PC-3 (cell line): ENCODE measurements at regions not wholly inside any gene's neighbourhood (a gene's known extent, or its start where the extent isn't known, plus 50 kb on each side); places are given as distances from the start of the nearest gene placed in this dataset.

Experiments
- CTCF ChIP-seq: fragments of 300-600 bp; sonication (generic); conservative IDR thresholded peaks from 2 replicates; pipeline ENCODE4 v1.5.1; 2017; ENCODE audit warnings: antibody characterized with exemption, low read depth, mild to moderate bottlenecking, low read length
- EZH2 ChIP-seq: fragments of 300-600 bp; sonication (generic); IDR thresholded peaks from one replicate; pipeline ENCODE4 v1.6.1; 2017; ENCODE audit warnings: antibody characterized with exemption, mild to moderate bottlenecking, low read length; ENCODE audit not compliant: unreplicated experiment
- EZH2phosphoT487 ChIP-seq: fragments of 300-600 bp; sonication (generic); IDR thresholded peaks from 2 replicates; pipeline ENCODE4 v1.6.1; 2018; ENCODE audit warnings: mild to moderate bottlenecking, antibody characterized with exemption, low read length, borderline replicate concordance

GRCh38 chr9:118643118-118643517, 726.1 kb downstream of the BRINP1 start:
- no peak for TF ChIP-seq CTCF
- no peak for TF ChIP-seq EZH2phosphoT487
- TF ChIP-seq EZH2 = no peak
